ENCODE measurements at regions not wholly inside any gene's neighbourhood (a gene's known extent, or its start where the extent isn't known, plus 50 kb on each side); places are given as distances from the start of the nearest gene placed in this dataset.

GRCh38 chr12:39047539-39048262 lies 142.3 kb upstream of the CPNE8 start:
- TF ChIP-seq SUZ12 (IDR thresholded peaks at IDR 0.05) (no peak), SP1 (IDR thresholded peaks at IDR 0.05) (no peak), TARDBP (IDR thresholded peaks at IDR 0.05) (no peak), BHLHE40 (IDR thresholded peaks at IDR 0.05; ENCODE audit: borderline replicate concordance) (no peak)
